ENCODE measurements at regions not wholly inside any gene's neighbourhood (a gene's known extent, or its start where the extent isn't known, plus 50 kb on each side); places are given as distances from the start of the nearest gene placed in this dataset.

- intact Hi-C loops (cut with micrococcal nuclease) = no loop called here
- no peak overlapping the region for H3K27ac Mint-ChIP-seq
- peaks cover 3% of the 10 kb centered on the region for H3K9me3 ChIP-seq (ENCODE audit: control insufficient read depth, insufficient read depth, low read length)
- H3K27ac ChIP-seq (ENCODE audit: low read length) = no peak overlapping the region
- DNase-seq (no peak), ATAC-seq (no peak)
- no peaks in the 10 kb centered on the region for H3K4me1 ChIP-seq (ENCODE audit: control insufficient read depth, insufficient read depth, low read length)
- H3K4me3 ChIP-seq (ENCODE audit: low read length) = no peak overlapping the region
- no peaks in the 10 kb centered on the region for H3K4me1 Mint-ChIP-seq
- H3K27me3 Mint-ChIP-seq (ENCODE audit: low read depth in 2 of 2) = no peaks in the 10 kb centered on the region
- WGBS (ENCODE audit: insufficient coverage) = 84% methylated on average over 8 of the region's 8 CpGs
- no peaks in the 10 kb centered on the region for H3K27me3 ChIP-seq (ENCODE audit: control insufficient read depth, insufficient read depth, low read length)
- H3K36me3 ChIP-seq (ENCODE audit: control insufficient read depth, insufficient read depth, low read length) = no peaks in the 10 kb centered on the region
- TF ChIP-seq CTCF (IDR thresholded peaks at IDR 0.05) = no peak
- H3K4me3 Mint-ChIP-seq = no peak overlapping the region
- H3K9me3 Mint-ChIP-seq = peaks cover 16 to 24% of the 10 kb centered on the region in 2 donors
- H3K36me3 Mint-ChIP-seq = peaks cover 13% of the 10 kb centered on the region
These were observed 300.5 kb upstream of the ALCAM start for GRCh38 chr3:105065895-105066839.

- no peaks in the 10 kb centered on the region for H3K4me1 ChIP-seq (ENCODE audit: control insufficient read depth, insufficient read depth, low read length)
- H3K4me3 ChIP-seq (ENCODE audit: low read length) = no peak overlapping the region
- no peak for TF ChIP-seq CTCF (IDR thresholded peaks at IDR 0.05)
- Mint-ChIP-seq H3K36me3 (peaks cover 13% of the 10 kb centered on the region), H3K27ac (no peak overlapping the region), H3K27me3 (ENCODE audit: low read depth in 2 of 2) (no peaks in the 10 kb centered on the region), H3K4me3 (no peak overlapping the region), H3K4me1 (no peaks in the 10 kb centered on the region), H3K9me3 (peaks cover 16 to 26% of the 10 kb centered on the region in 2 donors)
- peaks cover 3% of the 10 kb centered on the region for H3K9me3 ChIP-seq (ENCODE audit: control insufficient read depth, insufficient read depth, low read length)
- no peaks in the 10 kb centered on the region for H3K36me3 ChIP-seq (ENCODE audit: control insufficient read depth, insufficient read depth, low read length)
- H3K27me3 ChIP-seq (ENCODE audit: control insufficient read depth, insufficient read depth, low read length) = no peaks in the 10 kb centered on the region
- 90% methylated on average over 3 of the region's 3 CpGs for WGBS (ENCODE audit: insufficient coverage)
- ATAC-seq (no peak), DNase-seq (no peak)
- H3K27ac ChIP-seq (ENCODE audit: low read length) = no peak overlapping the region
- intact Hi-C loops (cut with micrococcal nuclease) = no loop called here
These were observed 299.3 kb upstream of the ALCAM start for GRCh38 chr3:105067361-105067760.

GRCh38 chr3:105077060-105077822 lies 289.5 kb upstream of the ALCAM start:
- no peaks in the 10 kb centered on the region for H3K4me1 ChIP-seq (ENCODE audit: control insufficient read depth, insufficient read depth, low read length)
- H3K4me3 ChIP-seq (ENCODE audit: low read length) = no peak overlapping the region
- WGBS (ENCODE audit: insufficient coverage) = 93% methylated on average over 3 of the region's 4 CpGs
- intact Hi-C loops (cut with micrococcal nuclease) = no loop called here
- no peaks in the 10 kb centered on the region for H3K36me3 ChIP-seq (ENCODE audit: control insufficient read depth, insufficient read depth, low read length)
- Mint-ChIP-seq H3K4me3 (no peak overlapping the region), H3K36me3 (no peaks in the 10 kb centered on the region), H3K9me3 (peaks cover 16 to 29% of the 10 kb centered on the region in 2 donors), H3K27me3 (ENCODE audit: low read depth in 2 of 2) (no peaks in the 10 kb centered on the region), H3K4me1 (no peaks in the 10 kb centered on the region), H3K27ac (no peak overlapping the region)
- no peak for DNase-seq
- H3K9me3 ChIP-seq (ENCODE audit: control insufficient read depth, insufficient read depth, low read length) = no peaks in the 10 kb centered on the region
- no peaks in the 10 kb centered on the region for H3K27me3 ChIP-seq (ENCODE audit: control insufficient read depth, insufficient read depth, low read length)
- ATAC-seq = no peak
- H3K27ac ChIP-seq (ENCODE audit: low read length) = no peak overlapping the region
- no peak for TF ChIP-seq CTCF (IDR thresholded peaks at IDR 0.05)
